Spinal cord (tissue), 9 donors: ENCODE measurements at regions not wholly inside any gene's neighbourhood (a gene's known extent, or its start where the extent isn't known, plus 50 kb on each side); places are given as distances from the start of the nearest gene placed in this dataset.
"Not testable (repeated sequence)": the region's sequence is repeated elsewhere in the genome, so short reads cannot be mapped to it uniquely, and the experiment has no call there.

ENCODE experiments used
- DNase-seq, 6 donors: peaks; one replicate each; pipeline versions ENCODE4 v3.0.0 to v3.0.0-alpha.2; 2013 to 2015; ENCODE audit warnings: low spot score in 6 of 6, low read depth in 4 of 6
- H3K27ac ChIP-seq: one replicate; pipeline ENCODE4 v1.5.1; 2013; ENCODE audit warnings: low read depth, low read length, control low read depth
- H3K27me3 ChIP-seq: one replicate; pipeline ENCODE4 v1.6.1; 2013; ENCODE audit warnings: low read length; ENCODE audit not compliant: control insufficient read depth, insufficient read depth
- H3K36me3 ChIP-seq: one replicate; pipeline ENCODE4 v1.6.1; 2013; ENCODE audit warnings: low read length; ENCODE audit not compliant: control insufficient read depth, insufficient read depth
- H3K4me1 ChIP-seq: one replicate; pipeline ENCODE4 v1.6.1; 2013; ENCODE audit warnings: low read length; ENCODE audit not compliant: control insufficient read depth, insufficient read depth
- H3K4me3 ChIP-seq: one replicate; pipeline ENCODE4 v1.5.1; 2013; ENCODE audit warnings: low read depth, low read length, control low read depth
- H3K9me3 ChIP-seq: one replicate; pipeline ENCODE4 v1.6.1; 2013; ENCODE audit warnings: low read length; ENCODE audit not compliant: control insufficient read depth, insufficient read depth
- WGBS: methylation state at CpG from one replicate; pipeline ENCODE4 v1.1.5; 2013; ENCODE audit warnings: missing lambda C conversion rate; ENCODE audit not compliant: insufficient coverage; 5-methylcytosine and 5-hydroxymethylcytosine counted together
- donor health status: healthy.

- no peaks in the 10 kb centered on the region for H3K36me3 ChIP-seq
- no peaks in the 10 kb centered on the region for H3K4me1 ChIP-seq
- WGBS, result no CpG with 5 or more reads among the region's 1 CpG
- no peak overlapping the region for H3K27ac ChIP-seq
- H3K9me3 ChIP-seq, result no peaks in the 10 kb centered on the region
- no peak for DNase-seq
- H3K4me3 ChIP-seq, result no peak overlapping the region
- no peaks in the 10 kb centered on the region for H3K27me3 ChIP-seq
These were observed 81.6 kb upstream of the GDNF start for GRCh38 chr5:37921452-37921851.

GRCh38 chr5:37918424-37918823 is 78.6 kb upstream of the GDNF start:
- no peaks in the 10 kb centered on the region for H3K36me3 ChIP-seq
- peak in 1 of 6 donors; percentile 9 for DNase-seq
- no peaks in the 10 kb centered on the region for H3K9me3 ChIP-seq
- H3K4me1 ChIP-seq, result no peaks in the 10 kb centered on the region
- no peak overlapping the region for H3K27ac ChIP-seq
- H3K27me3 ChIP-seq, result no peaks in the 10 kb centered on the region
- WGBS, result no CpG with 5 or more reads among the region's 1 CpG
- no peak overlapping the region for H3K4me3 ChIP-seq

DNA sequence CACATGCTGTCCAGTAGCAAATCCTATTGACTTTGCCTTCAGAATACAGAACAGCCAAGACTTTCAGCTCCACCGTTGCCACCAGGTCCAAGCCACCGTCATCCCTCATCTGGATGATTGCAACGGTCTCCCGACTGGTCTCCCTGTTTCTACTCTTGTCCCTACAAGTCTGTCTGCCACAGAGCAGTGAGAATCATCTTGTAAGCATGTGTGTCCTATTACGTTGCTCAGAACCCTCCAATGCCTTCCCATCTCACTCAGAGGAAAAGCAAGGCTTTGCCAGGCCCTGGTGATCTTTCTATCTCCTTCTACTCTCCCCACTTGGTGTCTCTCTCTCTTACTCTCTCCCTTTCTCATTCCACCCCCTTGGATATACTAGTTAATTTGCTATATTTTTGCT is 76.7 kb upstream of the GDNF start:
- Histone ChIP-seq H3K27me3 (no peaks in the 10 kb centered on the region), H3K27ac (no peak overlapping the region), H3K4me3 (no peak overlapping the region), H3K36me3 (no peaks in the 10 kb centered on the region), H3K9me3 (no peaks in the 10 kb centered on the region), H3K4me1 (no peaks in the 10 kb centered on the region)
- DNase-seq, result no peak
- 91% methylated on average over 5 of the region's 5 CpGs for WGBS

DNA sequence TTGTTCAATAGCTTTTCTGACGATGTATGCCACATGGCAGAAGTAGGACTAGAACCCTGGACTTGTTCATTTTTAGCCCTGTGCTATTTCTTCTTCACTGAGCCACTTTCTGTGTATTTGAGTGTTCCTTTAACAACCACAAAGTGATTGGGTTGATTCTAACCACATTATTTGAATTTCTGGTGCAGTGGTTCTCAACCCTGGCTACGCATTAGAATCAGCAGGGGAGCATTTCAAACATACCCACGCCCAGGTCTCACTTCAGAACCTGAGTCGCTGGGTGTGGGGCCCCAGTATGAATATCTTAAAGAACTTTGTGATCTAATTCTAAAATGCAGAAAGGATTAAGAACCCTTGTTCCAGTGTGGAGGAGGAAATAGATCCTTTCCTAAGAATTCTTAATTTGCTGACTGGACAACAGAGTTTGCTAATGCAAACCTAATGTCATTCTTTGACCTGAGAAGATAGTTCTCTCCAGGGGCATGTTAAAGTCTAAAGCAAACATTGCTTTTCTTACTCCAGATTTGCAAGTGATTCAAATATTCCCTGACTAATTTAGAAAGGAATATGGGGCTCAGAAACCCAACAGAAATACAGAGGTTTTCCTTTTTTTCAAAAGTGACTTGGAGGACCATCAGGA is 75.4 kb upstream of the GDNF start:
- WGBS, result 89% methylated on average over 4 of the region's 4 CpGs
- H3K36me3 ChIP-seq, result no peaks in the 10 kb centered on the region
- H3K4me1 ChIP-seq, result no peaks in the 10 kb centered on the region
- H3K4me3 ChIP-seq, result no peak overlapping the region
- no peaks in the 10 kb centered on the region for H3K27me3 ChIP-seq
- H3K27ac ChIP-seq, result no peak overlapping the region
- no peaks in the 10 kb centered on the region for H3K9me3 ChIP-seq
- DNase-seq, result no peak

GRCh38 chr5:37909610-37910266 is 69.9 kb upstream of the GDNF start:
- H3K27ac ChIP-seq, DNase-seq, H3K36me3 ChIP-seq, H3K4me3 ChIP-seq, H3K27me3 ChIP-seq, H3K9me3 ChIP-seq, H3K4me1 ChIP-seq: not testable (repeated sequence)
- 50% methylated on average over 1 of the region's 5 CpGs for WGBS

DNA sequence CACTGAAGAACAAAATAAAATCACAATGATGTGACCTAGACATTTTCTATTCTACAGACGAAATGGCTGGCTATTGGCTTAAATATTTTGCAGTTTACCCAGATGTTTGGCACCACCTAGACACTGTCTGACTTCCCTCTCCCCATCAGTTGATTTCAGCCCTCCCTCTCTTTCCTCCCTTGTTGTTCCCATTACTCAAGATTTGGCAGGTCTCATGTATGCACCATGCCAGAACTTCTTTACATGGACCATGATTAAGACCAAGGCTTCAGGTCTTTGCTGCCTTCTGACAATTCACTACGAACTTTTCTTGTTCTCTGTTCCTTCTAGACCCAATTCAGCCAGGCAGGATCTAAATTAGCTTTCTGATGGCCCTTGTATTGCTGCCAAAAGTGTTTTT is 66.6 kb upstream of the GDNF start:
- H3K4me1 ChIP-seq, result no peaks in the 10 kb centered on the region
- H3K9me3 ChIP-seq, result no peaks in the 10 kb centered on the region
- H3K36me3 ChIP-seq, result no peaks in the 10 kb centered on the region
- no peaks in the 10 kb centered on the region for H3K27me3 ChIP-seq
- H3K4me3 ChIP-seq, result no peak overlapping the region
- no peak for DNase-seq
- H3K27ac ChIP-seq, result no peak overlapping the region
- 65% methylated on average over 2 of the region's 2 CpGs for WGBS

- H3K27me3 ChIP-seq, result no peaks in the 10 kb centered on the region
- DNase-seq, result no peak
- no peaks in the 10 kb centered on the region for H3K9me3 ChIP-seq
- WGBS, result 73% methylated on average over 2 of the region's 3 CpGs
- no peak overlapping the region for H3K4me3 ChIP-seq
- H3K4me1 ChIP-seq, result no peaks in the 10 kb centered on the region
- H3K27ac ChIP-seq, result no peak overlapping the region
- H3K36me3 ChIP-seq, result no peaks in the 10 kb centered on the region
These were observed 65.4 kb upstream of the GDNF start for GRCh38 chr5:37905230-37905629.

- Histone ChIP-seq H3K36me3 (no peaks in the 10 kb centered on the region), H3K27ac (no peak overlapping the region), H3K9me3 (no peaks in the 10 kb centered on the region), H3K27me3 (no peaks in the 10 kb centered on the region), H3K4me3 (no peak overlapping the region), H3K4me1 (no peaks in the 10 kb centered on the region)
- WGBS, result 80% methylated on average over 2 of the region's 3 CpGs
- no peak for DNase-seq
These were observed 62.5 kb upstream of the GDNF start for GRCh38 chr5:37902323-37902722.

GRCh38 chr5:37900692-37901091 is 60.9 kb upstream of the GDNF start:
- WGBS, result 14% methylated on average over 1 of the region's 1 CpG
- Histone ChIP-seq H3K27me3 (no peaks in the 10 kb centered on the region), H3K36me3 (no peaks in the 10 kb centered on the region), H3K27ac (no peak overlapping the region), H3K9me3 (no peaks in the 10 kb centered on the region), H3K4me1 (no peaks in the 10 kb centered on the region), H3K4me3 (no peak overlapping the region)
- DNase-seq, result peak in 1 of 6 donors; percentile 10

DNA sequence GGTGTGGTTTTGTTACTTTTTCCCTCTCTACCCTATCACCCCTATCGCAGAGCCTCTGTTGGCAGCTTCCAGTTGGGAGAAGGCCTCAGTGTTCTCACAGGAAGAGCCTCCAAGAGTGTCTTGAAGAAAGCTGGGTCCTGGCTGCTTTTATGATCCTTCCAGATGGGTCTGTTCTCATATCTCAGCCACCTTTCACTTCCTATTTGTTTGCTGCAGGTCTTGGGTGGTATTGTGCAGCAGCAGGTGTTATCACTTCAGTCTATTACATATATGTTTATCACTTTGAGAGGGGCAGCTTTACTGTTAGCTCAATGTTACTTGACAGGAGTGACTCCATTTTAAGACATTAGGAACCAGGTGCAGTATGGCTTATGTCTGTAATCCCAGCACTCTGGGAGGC is 59.2 kb upstream of the GDNF start:
- DNase-seq, result no peak
- no peaks in the 10 kb centered on the region for H3K4me1 ChIP-seq
- no peaks in the 10 kb centered on the region for H3K27me3 ChIP-seq
- H3K36me3 ChIP-seq, result no peaks in the 10 kb centered on the region
- WGBS, result no CpG with 5 or more reads among the region's 1 CpG
- no peak overlapping the region for H3K27ac ChIP-seq
- no peaks in the 10 kb centered on the region for H3K9me3 ChIP-seq
- no peak overlapping the region for H3K4me3 ChIP-seq
